GM18868 (cell line): ENCODE measurements at regions not wholly inside any gene's neighbourhood (a gene's known extent, or its start where the extent isn't known, plus 50 kb on each side); places are given as distances from the start of the nearest gene placed in this dataset.

Experiments
- ATAC-seq: cut with Tn5 transposase; IDR thresholded peaks from one replicate; pipeline ENCODE4 v1.9.1; 2021; ENCODE audit warnings: mild to moderate bottlenecking, moderate library complexity; ENCODE audit not compliant: unreplicated experiment

DNA sequence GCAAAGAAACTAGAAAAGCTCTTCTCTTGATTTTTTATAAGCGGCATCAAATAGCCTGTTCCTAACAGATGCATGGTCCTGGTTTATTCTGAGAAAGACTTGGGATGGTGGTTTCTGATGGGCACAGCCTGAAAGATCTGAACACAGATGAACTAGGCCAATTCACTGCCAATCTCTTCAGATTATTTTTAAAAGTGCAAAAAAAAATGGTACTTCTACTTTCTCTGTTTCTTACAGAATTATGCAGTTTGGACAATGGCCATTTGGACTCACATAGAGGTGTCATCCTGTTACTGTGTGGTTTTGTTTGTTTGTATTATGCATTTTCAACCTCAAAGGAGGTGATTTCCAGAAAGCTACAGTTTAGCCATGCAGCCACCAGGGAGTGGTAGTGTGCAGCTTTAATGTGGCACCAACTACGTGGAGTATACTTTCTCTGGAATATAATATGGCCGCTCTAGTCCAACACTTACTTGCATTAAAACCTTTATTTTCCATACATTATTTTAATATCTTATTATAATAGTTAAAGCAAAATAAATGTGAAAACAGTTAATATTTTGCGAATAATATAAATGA lies 469.8 kb upstream of the KIRREL3 start:
- peak; percentile 94 for ATAC-seq

GRCh38 chr11:127464325-127464724 lies 463.8 kb upstream of the KIRREL3 start:
- no peak for ATAC-seq

DNA sequence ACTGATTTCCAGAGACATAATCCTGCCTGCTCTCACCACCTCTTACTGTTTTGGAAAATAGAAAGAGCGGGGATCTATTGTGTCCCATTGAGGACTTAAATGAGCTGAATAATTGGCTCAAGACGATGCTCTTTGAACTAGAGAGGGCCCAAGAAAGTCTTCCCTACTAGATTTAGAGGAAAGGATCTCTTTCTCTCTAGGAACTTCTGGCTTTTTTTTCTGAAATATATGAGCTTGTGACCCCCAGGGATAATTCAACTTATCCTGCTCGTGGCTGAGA lies 461.4 kb upstream of the KIRREL3 start:
- ATAC-seq: no peak

DNA sequence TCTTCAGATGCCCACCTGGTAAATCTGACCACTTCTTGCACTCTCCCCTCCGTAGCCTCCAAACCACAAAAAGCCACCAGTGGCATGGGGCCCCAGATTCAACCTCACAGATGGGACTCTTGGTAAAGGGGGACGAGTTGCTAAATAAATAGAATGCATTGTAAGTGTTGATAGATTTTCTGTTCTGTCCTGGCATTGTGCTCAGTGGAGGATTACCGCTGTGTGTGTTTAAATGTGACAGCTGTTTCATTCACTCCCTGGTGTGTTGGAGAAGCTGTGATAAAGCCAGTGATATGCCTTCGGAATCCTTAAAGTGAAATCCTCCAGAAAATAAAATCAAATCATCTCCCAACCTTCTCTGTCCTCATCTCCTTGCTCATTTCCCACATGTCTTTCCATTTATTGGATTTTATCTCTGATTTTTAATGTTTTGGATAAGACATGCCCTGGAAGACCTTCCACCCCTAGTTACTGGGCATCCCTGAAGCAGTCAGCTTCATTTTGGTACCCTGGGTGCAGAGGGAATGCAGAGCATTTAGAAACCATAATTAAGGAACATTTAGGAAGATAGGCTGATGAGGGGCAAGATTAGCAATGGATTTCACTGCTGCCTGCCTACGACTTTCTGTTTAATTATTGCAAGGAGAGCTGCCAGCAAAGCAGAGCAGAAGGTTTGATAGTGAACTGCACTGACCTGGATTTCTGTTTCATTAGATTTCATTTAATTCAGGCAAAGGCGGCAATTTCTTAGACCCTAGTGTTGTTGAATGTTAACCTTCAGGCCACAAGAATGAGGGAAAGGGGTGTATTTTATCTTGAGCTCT lies 460.9 kb upstream of the KIRREL3 start:
- no peak for ATAC-seq

DNA sequence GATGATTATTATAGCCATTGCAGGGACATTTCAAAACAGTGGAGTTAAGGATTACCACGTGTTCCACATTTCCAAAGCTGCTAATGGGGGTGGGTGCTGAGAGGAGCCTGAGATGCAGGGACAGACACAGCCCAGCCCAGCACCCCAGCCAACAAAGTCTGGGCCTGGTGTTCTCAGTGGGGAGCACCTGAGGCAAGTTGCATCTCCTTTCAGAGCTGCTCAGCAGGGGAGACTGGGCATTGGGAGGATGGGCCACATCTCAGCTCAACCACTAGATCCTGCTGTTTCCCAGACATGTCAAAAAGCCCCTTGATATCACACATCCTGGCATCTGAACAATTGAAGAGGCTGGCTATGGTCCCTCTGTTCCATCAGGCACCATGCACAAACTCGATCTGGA lies 458.0 kb upstream of the KIRREL3 start:
- ATAC-seq: no peak

- ATAC-seq: no peak
Measured at GRCh38 chr11:127454856-127455255, 454.3 kb upstream of the KIRREL3 start.

- no peak for ATAC-seq
Measured at GRCh38 chr11:127452533-127452932, 452.0 kb upstream of the KIRREL3 start.

- no peak for ATAC-seq
Measured at GRCh38 chr11:127451861-127452260, 451.3 kb upstream of the KIRREL3 start.

GRCh38 chr11:127448101-127448500 lies 447.5 kb upstream of the KIRREL3 start:
- ATAC-seq: no peak

GRCh38 chr11:127445476-127445875 lies 444.9 kb upstream of the KIRREL3 start:
- ATAC-seq: no peak

DNA sequence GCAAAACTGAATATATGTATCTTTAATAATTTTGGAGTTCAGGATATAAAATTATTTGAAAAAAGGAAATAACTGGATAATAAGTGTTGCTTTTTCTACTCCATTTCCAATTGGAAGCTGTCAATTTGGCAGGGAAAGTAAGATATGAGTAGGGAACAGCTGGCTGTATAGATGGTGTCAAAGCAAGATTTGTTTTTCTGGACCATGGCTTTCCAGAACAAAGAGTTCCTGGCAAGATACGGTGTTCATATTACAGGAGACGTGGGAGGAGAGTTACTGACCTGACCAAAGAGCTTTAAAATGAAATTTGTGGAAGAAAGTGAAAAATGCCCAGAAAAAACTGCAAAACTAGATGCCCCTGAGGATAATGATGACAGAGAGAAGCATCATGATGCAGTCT lies 442.7 kb upstream of the KIRREL3 start:
- no peak for ATAC-seq

DNA sequence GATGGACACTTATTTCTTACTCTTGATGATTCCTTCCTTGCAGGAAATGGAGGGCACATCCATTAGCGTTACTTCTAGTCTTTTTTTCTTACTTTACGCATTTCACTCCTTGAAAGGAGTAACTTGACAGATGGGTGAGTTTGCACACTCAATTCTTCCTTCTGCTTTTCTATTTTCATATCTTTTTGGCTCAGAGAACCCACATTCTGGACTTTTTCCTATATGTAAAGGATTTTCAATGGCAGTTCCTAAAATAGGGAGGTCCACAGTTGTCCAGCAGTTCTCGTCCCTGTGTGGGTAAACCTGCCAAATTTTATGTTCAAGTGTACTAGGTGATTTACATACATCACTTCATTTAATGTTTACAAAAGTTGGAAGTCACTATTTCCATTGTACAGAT lies 440.0 kb upstream of the KIRREL3 start:
- no peak for ATAC-seq

DNA sequence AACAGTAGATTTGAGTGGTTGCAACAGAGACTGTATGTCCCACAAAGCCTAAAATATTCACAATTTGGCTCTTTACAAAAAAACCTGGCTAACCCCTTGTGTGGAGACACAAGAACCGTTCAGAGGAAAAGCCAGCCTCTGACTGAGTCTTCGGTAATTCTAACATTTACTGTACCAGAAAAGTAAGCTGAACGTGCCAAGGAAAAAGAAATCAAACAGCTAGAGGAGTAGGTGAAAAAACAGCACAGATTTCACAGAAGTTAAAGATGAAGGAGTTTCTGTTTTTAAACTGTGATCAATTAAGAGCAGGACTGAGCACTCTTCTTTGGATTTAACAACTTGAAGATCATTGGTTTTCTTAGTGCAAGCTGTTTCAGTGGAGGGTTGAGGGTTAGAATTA lies 424.7 kb upstream of the KIRREL3 start:
- no peak for ATAC-seq

GRCh38 chr11:127424661-127425060 lies 424.1 kb upstream of the KIRREL3 start:
- no peak for ATAC-seq

- ATAC-seq: no peak
Measured at GRCh38 chr11:127420139-127420538, 419.6 kb upstream of the KIRREL3 start.

- ATAC-seq: no peak
Measured at GRCh38 chr11:127412722-127413380, 412.3 kb upstream of the KIRREL3 start.

DNA sequence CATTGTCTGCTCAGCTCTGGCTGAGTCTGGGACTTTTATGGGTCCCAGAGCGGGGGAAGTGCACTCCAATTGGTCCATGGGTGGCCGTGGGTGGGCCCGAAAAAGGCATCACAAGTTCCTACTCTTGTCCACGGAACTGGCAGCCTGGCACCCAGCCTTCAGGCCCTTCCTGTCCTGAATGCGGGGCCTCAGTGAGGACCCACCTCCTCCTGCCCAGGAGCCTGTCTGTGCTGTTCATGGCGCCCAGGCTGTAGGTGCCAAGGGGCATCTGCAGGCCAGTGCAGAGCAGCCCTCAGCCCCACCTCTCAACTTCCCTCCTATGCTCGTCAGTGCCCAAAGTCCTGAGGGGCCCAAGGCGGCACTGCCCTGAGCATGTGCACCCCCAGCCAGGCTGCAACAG lies 411.7 kb upstream of the KIRREL3 start:
- no peak for ATAC-seq

- no peak for ATAC-seq
Measured at GRCh38 chr11:127411283-127411682, 410.7 kb upstream of the KIRREL3 start.

DNA sequence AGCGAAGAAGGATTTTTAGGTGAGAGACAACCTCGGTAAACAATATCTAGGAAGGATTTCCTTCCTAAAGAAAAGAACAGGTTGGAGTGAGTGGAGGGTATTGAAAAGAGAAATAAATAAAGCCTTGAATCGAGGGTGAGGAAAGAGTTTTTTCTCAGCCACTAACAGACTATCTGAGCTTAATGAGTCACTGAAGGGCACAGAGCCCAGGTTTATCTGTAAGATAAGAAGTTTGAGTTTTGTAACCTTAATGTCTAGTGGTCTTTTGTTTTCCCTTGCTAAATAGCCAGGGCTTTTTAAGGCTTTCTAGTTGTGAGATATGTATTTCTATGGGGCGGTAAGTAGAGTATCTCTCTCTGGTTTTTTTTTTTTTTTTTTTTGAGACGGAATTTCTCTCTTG lies 394.5 kb upstream of the KIRREL3 start:
- no peak for ATAC-seq

DNA sequence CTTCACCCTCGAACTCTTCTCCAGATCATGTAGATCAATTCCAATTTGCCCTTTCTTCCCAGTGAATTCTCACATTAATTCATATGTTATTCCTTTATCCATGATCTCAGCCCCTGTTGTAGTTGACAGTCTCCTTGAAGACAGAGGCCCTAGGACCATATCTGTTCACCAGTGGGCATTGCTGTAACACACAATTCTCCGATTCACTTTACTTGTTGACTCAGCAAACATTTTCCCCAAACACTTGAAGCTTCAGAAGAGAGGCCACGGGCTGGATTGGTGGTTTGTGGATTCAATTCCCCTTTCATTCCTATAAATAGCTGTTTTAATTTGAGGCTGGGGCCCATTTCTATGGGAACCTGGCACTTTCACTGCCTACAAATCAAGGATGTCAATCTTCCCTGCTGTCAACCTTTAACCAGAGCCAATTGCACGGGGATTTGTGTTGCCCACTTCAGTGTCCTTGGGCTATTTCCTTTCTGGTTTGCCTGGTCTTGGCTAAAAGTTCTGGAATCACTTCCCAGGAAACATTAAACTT lies 393.0 kb upstream of the KIRREL3 start:
- no peak for ATAC-seq

GRCh38 chr11:127392575-127392974 lies 392.0 kb upstream of the KIRREL3 start:
- ATAC-seq: no peak

GRCh38 chr11:127390465-127390864 lies 389.9 kb upstream of the KIRREL3 start:
- ATAC-seq: no peak
